ENCODE measurements at regions not wholly inside any gene's neighbourhood (a gene's known extent, or its start where the extent isn't known, plus 50 kb on each side); places are given as distances from the start of the nearest gene placed in this dataset.

GRCh38 chr1:222009105-222009730, 267.3 kb upstream of the DUSP10 start:
- no peak for TF ChIP-seq POLR2A (IDR thresholded peaks at IDR 0.05)
- TF ChIP-seq CTCF (IDR thresholded peaks at IDR 0.05 in 8 of 11, conservative IDR thresholded peaks at IDR 0.05 in 3 of 11): peak in 8 of 11 experiments; percentile 20 to 48 (median 32)
- TF ChIP-seq POLR2AphosphoS5 (IDR thresholded peaks at IDR 0.05): no peak
